Activated B cell treated with CpG ODN at 0.5 μM for 24 hours (primary cell): ENCODE measurements at regions not wholly inside any gene's neighbourhood (a gene's known extent, or its start where the extent isn't known, plus 50 kb on each side); places are given as distances from the start of the nearest gene placed in this dataset.

Experiments used
- ATAC-seq: fragments of 200-7000 bp; cut with Tn5 transposase; one replicate; pipeline ENCODE4 v1.10.0; 2021; ENCODE audit warnings: low read depth, mild to moderate bottlenecking, moderate library complexity
- CTCF ChIA-PET: fragments of 350-600 bp; sonication (Branson Sonifier 250); formaldehyde crosslinking; loops from one replicate; lab custom pipeline; 2021; ENCODE audit warnings: antibody characterized with exemption; lab: Charles Lee
- POLR2A ChIA-PET: fragments of 350-600 bp; sonication (Branson Sonifier 250); formaldehyde crosslinking; loops from one replicate; lab custom pipeline; 2021; ENCODE audit warnings: antibody characterized with exemption; lab: Charles Lee
- DNase-seq: peaks from one replicate; pipeline ENCODE4 v3.0.0; 2022
- H3K27ac Mint-ChIP-seq: one replicate; pipeline ENCODE4 v1.8.0; 2020; ENCODE audit warnings: mixed read lengths
- H3K27me3 Mint-ChIP-seq: one replicate; pipeline ENCODE4 v1.8.0; 2021; ENCODE audit warnings: mixed read lengths
- H3K36me3 Mint-ChIP-seq: one replicate; pipeline ENCODE4 v1.8.0; 2021; ENCODE audit warnings: low read depth, mixed read lengths
- H3K4me1 Mint-ChIP-seq: one replicate; pipeline ENCODE4 v1.8.0; 2021; ENCODE audit warnings: mixed read lengths
- H3K4me3 Mint-ChIP-seq: one replicate; pipeline ENCODE4 v1.8.0; 2020; ENCODE audit warnings: mild to moderate bottlenecking, mixed read lengths
- H3K9me3 Mint-ChIP-seq: one replicate; pipeline ENCODE4 v1.8.0; 2020; ENCODE audit warnings: mixed read lengths
- CTCF ChIP-seq: fragments of 200-600 bp; IDR thresholded peaks from one replicate; pipeline ENCODE4 v1.8.0; 2022; ENCODE audit warnings: antibody characterized with exemption, mild to moderate bottlenecking
- intact Hi-C: fragments of 100-400 bp; cut with micrococcal nuclease; formaldehyde crosslinking; loops from one replicate; pipeline ENCODE4 v1.15.1; 2024

- POLR2A ChIA-PET, result no interaction called here
- Mint-ChIP-seq H3K4me1 (no peaks in the 10 kb centered on the region), H3K27me3 (no peaks in the 10 kb centered on the region), H3K9me3 (no peaks in the 10 kb centered on the region), H3K4me3 (no peak overlapping the region), H3K36me3 (no peaks in the 10 kb centered on the region), H3K27ac (no peak overlapping the region)
- intact Hi-C loops, result no loop called here
- CTCF ChIA-PET, result no interaction called here
- TF ChIP-seq CTCF, result no peak
- DNase-seq (no peak), ATAC-seq (no peak)
Observed at GRCh38 chr4:157885811-157886210, 287.0 kb downstream of the GASK1B start.

- no peak for TF ChIP-seq CTCF
- H3K4me1 Mint-ChIP-seq, result no peaks in the 10 kb centered on the region
- DNase-seq (no peak), ATAC-seq (no peak)
- H3K36me3 Mint-ChIP-seq, result no peaks in the 10 kb centered on the region
- ChIA-PET CTCF (no interaction called here), POLR2A (no interaction called here)
- intact Hi-C loops, result no loop called here
- H3K4me3 Mint-ChIP-seq, result no peak overlapping the region
- H3K27me3 Mint-ChIP-seq, result no peaks in the 10 kb centered on the region
- H3K9me3 Mint-ChIP-seq, result no peaks in the 10 kb centered on the region
- H3K27ac Mint-ChIP-seq, result no peak overlapping the region
Observed at GRCh38 chr4:157882901-157883300, 289.9 kb downstream of the GASK1B start.

GRCh38 chr4:157880761-157881160 lies 292.1 kb downstream of the GASK1B start:
- no peak overlapping the region for H3K27ac Mint-ChIP-seq

DNA sequence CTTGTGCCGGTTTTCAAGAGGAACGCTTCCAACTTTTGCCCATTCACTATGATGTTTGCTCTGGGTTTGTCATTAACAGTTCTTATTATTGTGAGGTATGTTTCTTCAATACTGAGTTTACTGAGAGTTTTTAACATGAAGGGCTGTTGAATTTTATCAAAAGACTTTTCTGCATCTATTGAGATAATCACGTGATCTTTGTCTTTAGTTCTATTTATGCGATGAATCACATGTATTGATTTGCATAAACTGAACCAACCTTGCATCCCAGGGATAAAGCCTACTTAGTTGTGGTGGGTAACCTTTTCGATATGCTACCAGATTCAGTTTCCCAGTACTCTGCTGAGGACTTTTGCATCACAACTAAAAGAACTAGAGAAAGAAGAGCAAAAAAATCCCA lies 318.0 kb downstream of the GASK1B start:
- H3K27me3 Mint-ChIP-seq, result no peaks in the 10 kb centered on the region
- POLR2A ChIA-PET, result no interaction called here
- no peak for TF ChIP-seq CTCF
- no peaks in the 10 kb centered on the region for H3K36me3 Mint-ChIP-seq
- no peaks in the 10 kb centered on the region for H3K4me1 Mint-ChIP-seq
- CTCF ChIA-PET, result no interaction called here
- ATAC-seq, result no peak
- no peak overlapping the region for H3K4me3 Mint-ChIP-seq
- H3K27ac Mint-ChIP-seq, result no peak overlapping the region
- intact Hi-C loops, result no loop called here
- H3K9me3 Mint-ChIP-seq, result peaks cover 10% of the 10 kb centered on the region
- no peak for DNase-seq

More at GRCh38 chr4:157880761-157881160, 292.1 kb downstream of the GASK1B start:
- ChIA-PET CTCF (no interaction called here), POLR2A (no interaction called here)
- Mint-ChIP-seq H3K4me1 (no peaks in the 10 kb centered on the region), H3K4me3 (no peak overlapping the region), H3K9me3 (peaks cover 2% of the 10 kb centered on the region), H3K36me3 (no peaks in the 10 kb centered on the region), H3K27me3 (no peaks in the 10 kb centered on the region)
- TF ChIP-seq CTCF, result no peak
- intact Hi-C loops, result no loop called here
- DNase-seq, result no peak
- ATAC-seq, result no peak

DNA sequence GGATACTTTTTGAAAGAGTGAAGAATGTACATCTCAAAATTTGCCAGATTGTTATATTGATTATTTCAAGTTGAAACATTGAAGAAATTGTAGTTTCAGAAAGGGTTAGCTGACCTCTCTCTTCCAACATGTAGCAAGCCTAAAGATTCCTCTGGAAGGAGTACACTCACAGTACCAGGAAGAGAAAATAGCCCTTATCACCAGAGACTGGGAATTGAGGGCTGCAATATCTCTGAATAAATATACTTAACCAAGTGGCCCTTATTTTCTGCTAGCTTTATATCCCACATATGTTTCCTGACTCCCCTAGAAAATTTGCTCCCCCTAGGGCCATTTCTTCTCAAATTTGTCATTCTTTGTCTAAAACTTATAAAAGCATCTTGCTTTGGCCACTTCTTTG lies 332.2 kb downstream of the GASK1B start:
- Mint-ChIP-seq H3K36me3 (no peaks in the 10 kb centered on the region), H3K9me3 (no peaks in the 10 kb centered on the region), H3K27me3 (no peaks in the 10 kb centered on the region), H3K4me3 (no peak overlapping the region), H3K4me1 (no peaks in the 10 kb centered on the region), H3K27ac (no peak overlapping the region)
- intact Hi-C loops, result no loop called here
- ChIA-PET CTCF (no interaction called here), POLR2A (no interaction called here)
- ATAC-seq (no peak), DNase-seq (no peak)
- no peak for TF ChIP-seq CTCF
